LNCaP clone FGC (cell line): ENCODE measurements at regions not wholly inside any gene's neighbourhood (a gene's known extent, or its start where the extent isn't known, plus 50 kb on each side); places are given as distances from the start of the nearest gene placed in this dataset.

Experiments
- DNase-seq: peaks from one replicate; pipeline ENCODE4 v3.0.0-alpha.2; 2011; ENCODE audit warnings: low read depth
- H3K4me3 ChIP-seq: 2 replicates; pipeline ENCODE4 v1.5.1; 2011; ENCODE audit warnings: mild to moderate bottlenecking, low read depth, low read length, control low read depth
- TF ChIP-seq, protein P1 (sequence below): IDR thresholded peaks from 2 replicates; pipeline ENCODE4 v1.5.1; 2012; ENCODE audit warnings: mild to moderate bottlenecking; ENCODE audit not compliant: control insufficient read depth, insufficient read depth; ENCODE audit errors: extremely low read depth

DNA sequence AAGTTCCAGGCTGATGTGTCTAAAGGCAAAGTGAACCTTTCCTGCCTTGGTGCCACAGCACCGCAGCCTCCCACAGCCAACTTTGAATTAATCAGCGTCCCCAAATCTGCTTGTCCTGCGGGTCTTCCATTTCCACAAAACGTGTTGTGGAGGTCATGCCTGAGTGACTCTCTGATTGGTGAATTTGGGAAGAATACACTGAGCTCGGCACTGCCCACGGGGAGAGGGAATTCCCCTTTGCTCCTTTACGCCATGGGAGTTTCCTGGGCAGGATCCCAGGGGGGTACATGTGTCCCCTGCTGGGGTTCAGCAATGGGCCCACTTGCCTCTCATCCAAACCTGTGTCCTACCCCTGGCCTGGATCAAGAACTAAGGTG is 90.4 kb downstream of the LHX2 start:
- no peak for DNase-seq
- TF ChIP-seq, protein P1, sequence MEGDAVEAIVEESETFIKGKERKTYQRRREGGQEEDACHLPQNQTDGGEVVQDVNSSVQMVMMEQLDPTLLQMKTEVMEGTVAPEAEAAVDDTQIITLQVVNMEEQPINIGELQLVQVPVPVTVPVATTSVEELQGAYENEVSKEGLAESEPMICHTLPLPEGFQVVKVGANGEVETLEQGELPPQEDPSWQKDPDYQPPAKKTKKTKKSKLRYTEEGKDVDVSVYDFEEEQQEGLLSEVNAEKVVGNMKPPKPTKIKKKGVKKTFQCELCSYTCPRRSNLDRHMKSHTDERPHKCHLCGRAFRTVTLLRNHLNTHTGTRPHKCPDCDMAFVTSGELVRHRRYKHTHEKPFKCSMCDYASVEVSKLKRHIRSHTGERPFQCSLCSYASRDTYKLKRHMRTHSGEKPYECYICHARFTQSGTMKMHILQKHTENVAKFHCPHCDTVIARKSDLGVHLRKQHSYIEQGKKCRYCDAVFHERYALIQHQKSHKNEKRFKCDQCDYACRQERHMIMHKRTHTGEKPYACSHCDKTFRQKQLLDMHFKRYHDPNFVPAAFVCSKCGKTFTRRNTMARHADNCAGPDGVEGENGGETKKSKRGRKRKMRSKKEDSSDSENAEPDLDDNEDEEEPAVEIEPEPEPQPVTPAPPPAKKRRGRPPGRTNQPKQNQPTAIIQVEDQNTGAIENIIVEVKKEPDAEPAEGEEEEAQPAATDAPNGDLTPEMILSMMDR = no peak
- no peak overlapping the region for H3K4me3 ChIP-seq

- H3K4me3 ChIP-seq = no peak overlapping the region
- no peak for DNase-seq
- TF ChIP-seq, protein P1 = no peak
Observed at GRCh38 chr9:124102363-124102762, 90.8 kb downstream of the LHX2 start.

DNA sequence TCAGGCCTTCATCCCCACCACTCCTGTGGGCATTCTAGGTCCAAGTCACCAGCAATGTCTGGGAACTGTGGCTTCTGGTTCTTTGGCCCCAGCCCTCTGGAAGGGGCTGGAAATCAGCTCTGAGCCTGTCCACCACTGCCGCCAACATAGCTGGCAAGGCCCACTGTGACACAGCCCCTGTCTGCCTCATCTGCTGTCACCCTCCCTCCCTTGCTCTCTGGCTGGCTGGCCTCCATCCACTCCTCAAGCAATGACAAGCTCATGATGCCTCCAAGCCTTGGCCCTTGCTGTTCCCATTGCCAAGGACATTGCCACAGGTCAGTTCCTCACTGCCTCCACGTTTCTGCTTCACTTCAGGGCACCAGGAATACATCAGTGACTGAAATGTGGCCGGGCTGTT is 93.7 kb downstream of the LHX2 start:
- TF ChIP-seq, protein P1 = no peak
- no peak for DNase-seq
- no peak overlapping the region for H3K4me3 ChIP-seq

GRCh38 chr9:124108216-124108615 is 96.6 kb downstream of the LHX2 start:
- no peak for DNase-seq
- TF ChIP-seq, protein P1 = no peak
- H3K4me3 ChIP-seq = no peak overlapping the region

- H3K4me3 ChIP-seq = no peak overlapping the region
- TF ChIP-seq, protein P1 = no peak
- peak; percentile 48 for DNase-seq
Observed at GRCh38 chr9:124110307-124110915, 98.8 kb downstream of the LHX2 start.

DNA sequence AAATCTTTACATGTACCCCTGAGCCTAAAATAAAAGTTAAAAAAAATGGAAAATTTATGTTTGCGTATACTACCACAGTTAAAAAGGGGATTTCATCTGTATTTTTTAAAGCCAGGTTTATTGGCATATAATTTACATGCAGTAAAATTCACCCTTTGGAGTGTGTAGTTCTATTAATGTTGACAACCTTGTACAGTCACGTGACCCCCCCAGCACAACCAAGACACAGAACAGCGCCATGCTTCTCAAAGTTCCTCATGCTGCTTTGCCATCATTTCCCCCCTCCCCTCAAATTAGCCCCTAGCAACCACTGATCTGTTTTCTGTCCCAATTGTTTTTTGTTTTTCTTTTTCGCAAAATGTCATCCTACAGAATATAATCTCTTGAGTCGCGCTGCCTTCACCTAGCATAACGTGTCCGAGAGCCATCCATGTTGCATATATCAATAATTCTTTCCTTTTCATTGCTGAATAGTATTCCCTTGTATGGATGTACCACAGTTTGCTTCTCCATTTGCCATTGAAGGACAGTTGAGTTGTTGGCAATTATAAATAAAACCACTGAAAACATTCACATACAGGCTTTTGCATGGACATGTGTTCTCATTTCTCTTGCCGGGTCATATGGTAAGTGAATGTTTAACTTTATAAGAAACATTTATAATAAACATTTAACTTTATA is 105.3 kb downstream of the LHX2 start:
- DNase-seq = no peak
- no peak overlapping the region for H3K4me3 ChIP-seq
- TF ChIP-seq, protein P1 = no peak

DNA sequence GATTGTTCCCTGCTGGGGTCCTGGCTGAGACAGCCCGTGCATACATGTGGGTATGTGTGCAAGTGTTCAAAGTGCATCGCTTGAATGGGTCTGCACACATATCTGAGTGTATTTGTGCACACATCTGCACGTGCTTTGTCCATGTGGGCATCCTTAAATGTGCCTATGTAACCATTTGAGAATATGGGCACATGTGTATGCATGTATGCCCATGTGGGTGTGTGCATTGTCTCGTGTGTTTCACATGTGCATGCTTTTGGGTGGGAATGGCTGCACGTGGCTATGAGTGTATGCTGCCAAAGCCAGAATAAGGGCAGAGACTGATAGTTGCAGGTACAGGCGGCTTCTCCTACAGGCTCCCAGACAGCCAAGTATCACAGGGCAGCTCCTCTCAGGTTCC is 107.3 kb downstream of the LHX2 start:
- no peak for DNase-seq
- TF ChIP-seq, protein P1 = no peak
- H3K4me3 ChIP-seq = no peak overlapping the region
